OCI-LY7 (cell line): ENCODE measurements at regions not wholly inside any gene's neighbourhood (a gene's known extent, or its start where the extent isn't known, plus 50 kb on each side); places are given as distances from the start of the nearest gene placed in this dataset.

ENCODE experiments used
- CTCF ChIP-seq: fragments of 200-600 bp; sonication (generic); conservative IDR thresholded peaks from 2 replicates; pipeline ENCODE4 v1.5.1; 2014; ENCODE audit warnings: mild to moderate bottlenecking, antibody characterized with exemption, low read length, moderate library complexity, mixed read lengths
- EZH2phosphoT487 ChIP-seq: fragments of 200-600 bp; sonication (generic); IDR thresholded peaks from 2 replicates; pipeline ENCODE4 v1.6.1; 2018; ENCODE audit warnings: low read depth, borderline replicate concordance, mild to moderate bottlenecking, mixed run types, antibody characterized with exemption, low read length, moderate library complexity, mixed read lengths

GRCh38 chr4:125991398-125991797, 676.6 kb downstream of the FAT4 start:
- TF ChIP-seq CTCF (no peak), EZH2phosphoT487 (no peak)
